ENCODE measurements at regions not wholly inside any gene's neighbourhood (a gene's known extent, or its start where the extent isn't known, plus 50 kb on each side); places are given as distances from the start of the nearest gene placed in this dataset.

DNA sequence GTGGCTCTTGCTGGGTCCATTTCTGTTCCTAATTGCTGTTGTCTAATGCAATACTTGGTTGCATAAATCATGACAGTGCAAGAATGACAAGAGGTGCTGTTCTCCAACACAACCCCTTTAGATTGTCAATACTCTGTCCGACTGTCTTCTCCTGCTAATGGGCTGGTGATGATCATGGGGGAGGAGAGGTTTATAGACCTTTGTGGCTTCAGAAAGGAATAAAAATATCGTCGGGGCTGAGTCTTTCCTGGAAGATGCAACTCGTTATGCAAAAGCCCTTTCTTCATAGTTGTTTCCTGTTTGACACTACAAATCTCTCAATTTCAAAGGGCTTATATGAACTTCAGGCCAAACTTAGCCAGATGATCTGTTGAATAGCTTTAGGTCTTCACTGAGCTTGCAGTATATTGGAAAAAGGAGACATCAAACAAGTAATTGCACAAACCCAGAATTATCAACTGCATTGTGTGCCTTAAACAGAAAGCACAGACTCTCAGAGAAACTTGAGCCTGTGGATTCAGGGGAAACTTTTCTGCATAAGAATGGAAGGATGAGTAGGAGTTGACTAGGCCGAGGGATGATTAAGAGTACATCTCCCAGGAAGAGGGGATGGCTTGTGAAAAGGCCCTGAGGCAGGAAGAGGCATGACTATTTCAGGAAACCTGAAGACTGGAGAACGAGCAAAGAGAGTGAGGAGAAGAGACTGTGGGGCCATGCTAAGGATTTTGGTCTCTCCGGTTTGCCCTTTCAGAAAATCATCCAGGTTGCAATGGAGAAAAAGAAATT is 107.6 kb downstream of the TSEN15 start:
- POLR2A ChIA-PET = no interaction called here

DNA sequence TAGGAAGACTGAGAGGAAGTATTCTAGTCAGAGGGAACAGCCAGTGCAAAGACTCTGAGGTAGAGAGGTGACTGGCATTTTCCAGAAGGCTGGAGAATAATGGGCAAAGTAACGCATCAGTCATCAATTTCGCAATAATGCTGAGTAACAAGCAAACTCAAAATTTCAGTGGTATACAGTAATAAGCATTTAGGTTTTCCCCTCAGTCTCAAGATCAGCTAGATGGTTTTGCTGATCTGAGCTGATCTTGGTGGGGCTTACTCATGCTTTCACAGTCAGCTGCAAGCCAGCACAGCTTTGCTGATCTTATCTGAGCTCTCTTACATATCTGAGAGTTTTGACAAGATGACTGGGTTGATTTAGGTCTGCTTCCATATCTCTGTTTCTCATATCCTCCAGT is 108.7 kb downstream of the TSEN15 start:
- ChIA-PET POLR2A (no interaction called here), CTCF (no interaction called here)
- H3K4me3 Mint-ChIP-seq = no peak overlapping the region
- DNase-seq (no peak), ATAC-seq (ENCODE audit: low read depth) (no peak)
- no peaks in the 10 kb centered on the region for H4K20me1 ChIP-seq (ENCODE audit: control insufficient read depth, insufficient read depth, low read length, poor library complexity, severe bottlenecking)
- intact Hi-C loops (cut with micrococcal nuclease) = no loop called here
- peaks cover 4% of the 10 kb centered on the region for H3K27me3 Mint-ChIP-seq
- no peak overlapping the region for H3K4me2 ChIP-seq (replicated peaks; ENCODE audit: low read depth, low read length, poor library complexity, severe bottlenecking)
- H2AFZ ChIP-seq (ENCODE audit: insufficient read depth, low read depth, low read length, poor library complexity, severe bottlenecking) = no peak overlapping the region
- no peaks in the 10 kb centered on the region for H3K79me2 ChIP-seq (ENCODE audit: control insufficient read depth, insufficient read depth, low read length)
- 93% methylated on average over 2 of the region's 2 CpGs for WGBS (ENCODE audit: insufficient coverage)
- H3K4me3 ChIP-seq (ENCODE audit: control extremely low read depth in 1 of 5, extremely low read depth in 1 of 5, insufficient read depth in 1 of 5, low read depth in 2 of 5, low read length in 4 of 5) = no peak overlapping the region
- H3K9ac ChIP-seq (ENCODE audit: low read length) = no peak overlapping the region
- no peaks in the 10 kb centered on the region for H3K36me3 ChIP-seq (replicated peaks in 1 of 2; ENCODE audit: control extremely low read depth in 1 of 2, control insufficient read depth in 1 of 2, extremely low read depth in 1 of 2, insufficient read depth in 2 of 2, low read length in 1 of 2)
- H3K4me1 Mint-ChIP-seq = peaks cover 4% of the 10 kb centered on the region
- no peak overlapping the region for H3K27ac Mint-ChIP-seq
- H3K27ac ChIP-seq (ENCODE audit: low read length in 2 of 2) = no peak overlapping the region
- H3K4me1 ChIP-seq (ENCODE audit: control insufficient read depth in 2 of 2, insufficient read depth in 2 of 2, low read length in 2 of 2) = no peaks in the 10 kb centered on the region
- no peaks in the 10 kb centered on the region for H3K9me3 Mint-ChIP-seq (ENCODE audit: insufficient read depth)
- H3K9me3 ChIP-seq (ENCODE audit: control extremely low read depth in 1 of 3, control insufficient read depth in 2 of 3, insufficient read depth in 1 of 3, low read length in 2 of 3) = peaks cover 0 to 4% (median 0%) of the 10 kb centered on the region in 3 donors
- H3K27me3 ChIP-seq (replicated peaks in 1 of 4; ENCODE audit: control extremely low read depth in 1 of 4, control insufficient read depth in 3 of 4, insufficient read depth in 4 of 4, low read length in 3 of 4) = no peaks in the 10 kb centered on the region
- TF ChIP-seq EZH2 (IDR thresholded peaks at IDR 0.05; ENCODE audit: borderline replicate concordance, insufficient read depth, low read depth, low read length, poor library complexity, severe bottlenecking) = no peak
- TF ChIP-seq, protein P1, sequence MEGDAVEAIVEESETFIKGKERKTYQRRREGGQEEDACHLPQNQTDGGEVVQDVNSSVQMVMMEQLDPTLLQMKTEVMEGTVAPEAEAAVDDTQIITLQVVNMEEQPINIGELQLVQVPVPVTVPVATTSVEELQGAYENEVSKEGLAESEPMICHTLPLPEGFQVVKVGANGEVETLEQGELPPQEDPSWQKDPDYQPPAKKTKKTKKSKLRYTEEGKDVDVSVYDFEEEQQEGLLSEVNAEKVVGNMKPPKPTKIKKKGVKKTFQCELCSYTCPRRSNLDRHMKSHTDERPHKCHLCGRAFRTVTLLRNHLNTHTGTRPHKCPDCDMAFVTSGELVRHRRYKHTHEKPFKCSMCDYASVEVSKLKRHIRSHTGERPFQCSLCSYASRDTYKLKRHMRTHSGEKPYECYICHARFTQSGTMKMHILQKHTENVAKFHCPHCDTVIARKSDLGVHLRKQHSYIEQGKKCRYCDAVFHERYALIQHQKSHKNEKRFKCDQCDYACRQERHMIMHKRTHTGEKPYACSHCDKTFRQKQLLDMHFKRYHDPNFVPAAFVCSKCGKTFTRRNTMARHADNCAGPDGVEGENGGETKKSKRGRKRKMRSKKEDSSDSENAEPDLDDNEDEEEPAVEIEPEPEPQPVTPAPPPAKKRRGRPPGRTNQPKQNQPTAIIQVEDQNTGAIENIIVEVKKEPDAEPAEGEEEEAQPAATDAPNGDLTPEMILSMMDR (IDR thresholded peaks at IDR 0.05) = no peak

More for the DNA sequence above, 107.6 kb downstream of the TSEN15 start:
- H3K9me3 ChIP-seq (ENCODE audit: control extremely low read depth in 1 of 3, control insufficient read depth in 2 of 3, insufficient read depth in 1 of 3, low read length in 2 of 3) = no peaks in the 10 kb centered on the region
- no peaks in the 10 kb centered on the region for H3K79me2 ChIP-seq (ENCODE audit: control insufficient read depth, insufficient read depth, low read length)
- peaks cover 0 to under 1% (median 0%) of the 10 kb centered on the region in 4 experiments for H3K27me3 ChIP-seq (replicated peaks in 1 of 4; ENCODE audit: control extremely low read depth in 1 of 4, control insufficient read depth in 3 of 4, insufficient read depth in 4 of 4, low read length in 3 of 4)
- no peak overlapping the region for H3K4me2 ChIP-seq (replicated peaks; ENCODE audit: low read depth, low read length, poor library complexity, severe bottlenecking)
- H3K4me3 Mint-ChIP-seq = no peak overlapping the region
- H4K20me1 ChIP-seq (ENCODE audit: control insufficient read depth, insufficient read depth, low read length, poor library complexity, severe bottlenecking) = no peaks in the 10 kb centered on the region
- TF ChIP-seq, protein P1 (IDR thresholded peaks at IDR 0.05) = no peak
- no peak for TF ChIP-seq EZH2 (IDR thresholded peaks at IDR 0.05; ENCODE audit: borderline replicate concordance, insufficient read depth, low read depth, low read length, poor library complexity, severe bottlenecking)
- intact Hi-C loops (cut with micrococcal nuclease) = no loop called here
- ATAC-seq (ENCODE audit: low read depth) (no peak), DNase-seq (no peak)
- no peaks in the 10 kb centered on the region for H3K9me3 Mint-ChIP-seq (ENCODE audit: insufficient read depth)
- no peaks in the 10 kb centered on the region for H3K4me1 Mint-ChIP-seq
- no peaks in the 10 kb centered on the region for H3K4me1 ChIP-seq (ENCODE audit: control insufficient read depth in 2 of 2, insufficient read depth in 2 of 2, low read length in 2 of 2)
- no peak overlapping the region for H3K27ac Mint-ChIP-seq
- H3K27ac ChIP-seq (ENCODE audit: low read length in 2 of 2) = no peak overlapping the region
- H3K36me3 ChIP-seq (replicated peaks in 1 of 2; ENCODE audit: control extremely low read depth in 1 of 2, control insufficient read depth in 1 of 2, extremely low read depth in 1 of 2, insufficient read depth in 2 of 2, low read length in 1 of 2) = no peaks in the 10 kb centered on the region
- H3K9ac ChIP-seq (ENCODE audit: low read length) = no peak overlapping the region
- no peak overlapping the region for H2AFZ ChIP-seq (ENCODE audit: insufficient read depth, low read depth, low read length, poor library complexity, severe bottlenecking)
- peaks cover 11% of the 10 kb centered on the region for H3K27me3 Mint-ChIP-seq
- CTCF ChIA-PET = no interaction called here
- H3K4me3 ChIP-seq (ENCODE audit: control extremely low read depth in 1 of 5, extremely low read depth in 1 of 5, insufficient read depth in 1 of 5, low read depth in 2 of 5, low read length in 4 of 5) = peak overlapping the region in 1 of 5 experiments; percentile 2
- WGBS (ENCODE audit: insufficient coverage) = 39% methylated on average over 6 of the region's 7 CpGs
